Breast epithelium (tissue), 3 donors: ENCODE measurements at regions not wholly inside any gene's neighbourhood (a gene's known extent, or its start where the extent isn't known, plus 50 kb on each side); places are given as distances from the start of the nearest gene placed in this dataset.

Source experiments
- CTCF ChIP-seq, 3 donors: fragments of 450-650 bp; IDR thresholded peaks; one replicate each; pipeline ENCODE4 v1.5.1; 2016 to 2017; ENCODE audit warnings: antibody characterized with exemption in 3 of 3, mild to moderate bottlenecking in 3 of 3, moderate library complexity in 3 of 3
- POLR2AphosphoS5 ChIP-seq, 3 donors: sonication (generic); formaldehyde crosslinking; IDR thresholded peaks; one replicate each; pipeline ENCODE4 v1.6.1; 2017; ENCODE audit warnings: antibody characterized with exemption in 3 of 3

- TF ChIP-seq CTCF (IDR thresholded peaks at IDR 0.05) (no peak), POLR2AphosphoS5 (IDR thresholded peaks at IDR 0.05) (no peak)
Measured at GRCh38 chr13:34356686-34357434, 538.9 kb downstream of the RFC3 start.
